ENCODE measurements at regions not wholly inside any gene's neighbourhood (a gene's known extent, or its start where the extent isn't known, plus 50 kb on each side); places are given as distances from the start of the nearest gene placed in this dataset.
A peak's percentile ranks its signal among the peaks of the same experiment; 100 is the strongest.

- no peak for DNase-seq (ENCODE audit: extremely low spot score)
- Histone ChIP-seq H3K27me3 (peaks cover 0 to 3% (median 0%) of the 10 kb centered on the region in 4 donors), H3K4me3 (no peak overlapping the region), H3K4me1 (peaks cover 4 to 10% (median 5%) of the 10 kb centered on the region in 4 donors), H3K36me3 (no peaks in the 10 kb centered on the region), H3K9me3 (no peaks in the 10 kb centered on the region), H3K27ac (replicated peaks in 1 of 4) (peak overlapping the region; percentile 13 to 63 (median 54))
- TF ChIP-seq CTCF (IDR thresholded peaks at IDR 0.05): no peak
- TF ChIP-seq POLR2A (IDR thresholded peaks at IDR 0.05; ENCODE audit: low read depth): no peak
- TF ChIP-seq POLR2AphosphoS5 (IDR thresholded peaks at IDR 0.05): peak in 1 of 2 donors; percentile 5
- TF ChIP-seq EP300 (IDR thresholded peaks at IDR 0.05): no peak
- intact Hi-C loops (cut with DNase I): no loop called here
- WGBS: 39% methylated on average over 7 of the region's 7 CpGs
Observed at GRCh38 chr4:42339935-42340406, 57.3 kb upstream of the SHISA3 start.

DNA sequence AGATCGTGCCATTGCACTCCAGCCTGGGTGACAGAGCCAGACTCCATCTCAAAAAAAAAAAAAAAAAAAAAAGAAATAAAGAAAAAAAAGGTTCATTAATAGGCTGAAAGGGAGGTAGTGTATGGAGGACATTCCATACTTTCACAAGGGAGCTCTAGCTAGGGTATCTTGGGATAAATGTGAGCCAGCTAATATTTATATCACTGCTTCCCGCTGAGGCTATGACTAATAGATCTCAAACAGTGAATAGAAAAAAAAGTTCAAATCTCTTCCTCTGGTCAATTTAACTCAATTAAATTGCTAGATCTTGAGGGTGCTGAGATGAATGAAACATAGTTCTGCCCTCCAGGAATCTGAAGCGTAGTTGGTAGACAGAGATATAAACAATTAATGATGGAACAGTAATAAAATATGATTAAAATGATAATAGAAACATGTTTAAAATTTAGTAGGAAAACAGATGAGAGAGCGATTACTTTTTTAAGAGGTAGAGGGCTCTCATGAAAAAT is 55.7 kb upstream of the SHISA3 start:
- Histone ChIP-seq H3K4me1 (peaks cover 4 to 10% (median 5%) of the 10 kb centered on the region in 4 donors), H3K27me3 (peaks cover 0 to 3% (median 0%) of the 10 kb centered on the region in 4 donors), H3K9me3 (no peaks in the 10 kb centered on the region), H3K27ac (replicated peaks in 1 of 4) (no peak overlapping the region), H3K36me3 (no peaks in the 10 kb centered on the region), H3K4me3 (no peak overlapping the region)
- TF ChIP-seq POLR2AphosphoS5 (IDR thresholded peaks at IDR 0.05) (no peak), CTCF (IDR thresholded peaks at IDR 0.05) (no peak), POLR2A (IDR thresholded peaks at IDR 0.05; ENCODE audit: low read depth) (no peak), EP300 (IDR thresholded peaks at IDR 0.05) (no peak)
- no peak for DNase-seq (ENCODE audit: extremely low spot score)
- WGBS: 64% methylated on average over 4 of the region's 4 CpGs
- intact Hi-C loops (cut with DNase I): no loop called here

DNA sequence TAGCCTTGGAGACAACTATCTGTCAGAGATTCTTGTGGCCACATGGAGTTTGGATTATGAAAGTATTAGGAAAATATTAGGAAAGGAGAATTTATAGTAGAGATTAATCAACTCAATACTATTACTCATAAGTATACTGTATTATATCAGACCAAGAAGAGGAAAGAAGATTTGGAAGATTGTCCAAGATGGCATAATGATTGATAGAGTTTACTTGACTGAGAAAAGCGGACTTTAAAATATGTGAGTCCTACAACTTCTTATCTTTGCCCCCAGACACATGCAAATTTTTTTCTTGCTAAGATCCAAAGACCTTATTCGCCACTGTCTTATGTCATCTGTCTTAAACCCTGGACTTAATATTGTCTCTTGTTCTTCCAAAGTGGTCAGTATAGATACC is 54.8 kb upstream of the SHISA3 start:
- WGBS: 70% methylated on average over 2 of the region's 2 CpGs
- no peaks in the 10 kb centered on the region for H3K36me3 ChIP-seq
- peaks cover 0 to 3% (median 0%) of the 10 kb centered on the region in 4 donors for H3K27me3 ChIP-seq
- no peak for DNase-seq (ENCODE audit: extremely low spot score)
- no peak overlapping the region for H3K27ac ChIP-seq (replicated peaks in 1 of 4)
- no peak for TF ChIP-seq POLR2AphosphoS5 (IDR thresholded peaks at IDR 0.05)
- no peaks in the 10 kb centered on the region for H3K9me3 ChIP-seq
- no peak overlapping the region for H3K4me3 ChIP-seq
- peaks cover 4 to 10% (median 5%) of the 10 kb centered on the region in 4 donors for H3K4me1 ChIP-seq
- intact Hi-C loops (cut with DNase I): no loop called here

- DNase-seq (ENCODE audit: extremely low spot score): no peak
- TF ChIP-seq CTCF (IDR thresholded peaks at IDR 0.05): no peak
- no peak for TF ChIP-seq POLR2A (IDR thresholded peaks at IDR 0.05; ENCODE audit: low read depth)
- TF ChIP-seq POLR2AphosphoS5 (IDR thresholded peaks at IDR 0.05): no peak
- H3K27ac ChIP-seq (replicated peaks in 1 of 4): no peak overlapping the region
- H3K9me3 ChIP-seq: no peaks in the 10 kb centered on the region
- H3K4me1 ChIP-seq: peaks cover 2 to 8% (median 6%) of the 10 kb centered on the region in 4 donors
- WGBS: 76% methylated on average over 8 of the region's 8 CpGs
- H3K4me3 ChIP-seq: no peak overlapping the region
- no peaks in the 10 kb centered on the region for H3K36me3 ChIP-seq
- intact Hi-C loops (cut with DNase I): no loop called here
- H3K27me3 ChIP-seq: peaks cover 0 to 3% (median 0%) of the 10 kb centered on the region in 4 donors
Observed at GRCh38 chr4:42344309-42344708, 53.0 kb upstream of the SHISA3 start.

- 76% methylated on average over 2 of the region's 2 CpGs for WGBS
- Histone ChIP-seq H3K27ac (replicated peaks in 1 of 4) (no peak overlapping the region), H3K4me1 (peaks cover 0 to 5% (median 4%) of the 10 kb centered on the region in 4 donors), H3K27me3 (peaks cover 0 to 3% (median 0%) of the 10 kb centered on the region in 4 donors), H3K9me3 (no peaks in the 10 kb centered on the region), H3K4me3 (no peak overlapping the region), H3K36me3 (no peaks in the 10 kb centered on the region)
- TF ChIP-seq POLR2A (IDR thresholded peaks at IDR 0.05; ENCODE audit: low read depth) (no peak), CTCF (IDR thresholded peaks at IDR 0.05) (no peak), POLR2AphosphoS5 (IDR thresholded peaks at IDR 0.05) (no peak), EP300 (IDR thresholded peaks at IDR 0.05) (no peak)
- no peak for DNase-seq (ENCODE audit: extremely low spot score)
- intact Hi-C loops (cut with DNase I): no loop called here
Observed at GRCh38 chr4:42344749-42345148, 52.5 kb upstream of the SHISA3 start.
